Stimulated activated CD4-positive, alpha-beta T cell treated with anti-CD3 and anti-CD28 coated beads, Interleukin-1b, Interleukin-23, amount 100 ng/mL, for 4 hours (primary cell): ENCODE measurements at regions not wholly inside any gene's neighbourhood (a gene's known extent, or its start where the extent isn't known, plus 50 kb on each side); places are given as distances from the start of the nearest gene placed in this dataset.
"Not testable (repeated sequence)": the region's sequence is repeated elsewhere in the genome, so short reads cannot be mapped to it uniquely, and the experiment has no call there.

Experiments used
- DNase-seq, 2 donors: peaks; one replicate each; pipeline ENCODE4 v3.0.0-alpha.2; 2020; ENCODE audit warnings: low read depth in 2 of 2

- no peak for DNase-seq
These were observed 204.0 kb upstream of the HDAC4 start for GRCh38 chr2:239604861-239605260.

DNA sequence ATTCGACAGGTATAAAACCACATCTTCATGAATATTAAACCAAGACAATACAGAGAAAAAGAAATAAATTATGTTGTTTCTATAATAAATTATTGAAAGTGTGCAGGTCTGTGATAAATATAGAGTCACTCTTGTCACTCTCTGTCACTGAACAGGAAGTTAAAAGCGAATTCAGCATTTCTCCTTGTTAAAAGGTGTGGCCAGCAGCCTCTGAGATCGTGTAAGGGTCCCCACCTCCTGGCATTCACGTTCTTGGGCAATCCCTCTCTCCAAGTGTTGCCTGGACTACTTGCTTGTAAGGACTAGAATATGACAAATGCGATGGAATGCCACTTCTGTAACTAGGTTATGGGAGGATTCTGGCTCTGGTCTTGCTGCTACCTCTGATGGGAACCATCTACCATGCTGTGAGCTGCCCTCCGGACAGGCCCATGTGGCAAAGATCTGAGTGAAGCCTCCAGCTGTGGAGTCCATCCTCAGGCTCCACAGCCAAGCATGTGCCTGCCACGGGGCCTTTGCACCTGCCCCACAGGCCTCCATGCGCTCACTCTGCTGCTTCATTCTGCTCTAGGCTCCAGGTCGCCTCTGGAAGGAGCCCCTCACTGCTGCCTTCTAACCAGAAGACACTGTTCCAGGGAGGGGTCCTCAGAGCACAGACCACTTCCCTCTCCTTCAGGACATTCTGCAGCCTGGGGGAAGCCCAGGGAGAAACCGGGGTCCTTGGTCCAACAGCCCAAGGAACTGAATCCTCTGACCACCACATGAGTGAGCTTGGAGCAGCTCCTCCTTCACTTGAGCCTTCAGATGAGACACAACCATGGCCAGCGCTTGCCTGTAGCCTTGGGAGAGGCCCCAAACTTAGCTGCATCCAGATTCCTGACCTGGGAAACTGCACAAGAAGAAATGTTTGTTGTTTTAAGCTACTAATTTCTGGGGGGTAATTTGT is 202.9 kb upstream of the HDAC4 start:
- DNase-seq = no peak

DNA sequence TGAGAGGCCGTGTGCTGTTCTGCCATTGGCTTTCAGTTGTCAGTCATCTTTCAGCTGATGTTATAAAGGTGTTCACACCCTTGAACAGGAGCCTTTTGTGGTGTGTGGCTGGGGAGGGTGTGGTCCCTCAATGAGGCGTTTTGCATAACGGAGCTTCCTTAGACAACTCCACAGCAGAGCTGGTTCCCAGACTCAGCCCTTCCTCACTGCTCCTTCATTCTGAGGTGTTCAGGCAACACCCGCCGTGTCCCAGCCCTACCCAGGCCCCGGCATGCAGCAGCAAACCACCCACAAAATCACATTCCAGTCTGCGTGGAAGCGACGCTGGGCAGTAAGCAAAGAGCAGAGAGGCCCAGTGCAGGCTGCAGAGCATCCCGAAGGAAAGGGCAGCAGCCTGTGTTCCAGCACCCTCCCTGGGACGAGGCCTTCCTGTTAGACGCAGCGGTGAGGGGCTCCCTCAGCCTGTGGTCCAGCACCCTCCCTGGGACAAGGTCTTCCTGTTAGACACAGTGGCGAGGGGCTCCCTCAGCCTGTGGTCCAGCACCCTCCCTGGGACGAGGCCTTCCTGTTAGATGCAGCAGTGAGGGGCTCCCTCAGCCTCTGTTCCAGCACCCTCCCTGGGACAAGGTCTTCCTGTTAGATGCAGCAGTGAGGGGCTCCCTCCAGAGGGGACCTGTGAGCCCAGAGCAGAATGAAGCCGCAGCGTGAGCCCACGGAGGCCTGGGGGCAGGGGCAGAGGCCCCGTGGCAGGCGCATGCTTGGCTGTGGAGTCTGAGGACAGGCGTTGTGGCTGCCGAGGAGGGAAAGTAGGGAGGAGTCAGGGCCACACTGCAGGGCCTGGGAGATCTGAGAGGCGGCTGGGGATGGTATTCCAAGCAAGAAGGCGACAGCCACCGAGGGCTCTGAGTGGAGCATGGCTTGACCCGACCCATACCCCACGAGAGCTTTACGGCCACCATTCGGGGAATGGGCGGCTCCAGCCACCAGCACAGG is 201.8 kb upstream of the HDAC4 start:
- no peak for DNase-seq

DNA sequence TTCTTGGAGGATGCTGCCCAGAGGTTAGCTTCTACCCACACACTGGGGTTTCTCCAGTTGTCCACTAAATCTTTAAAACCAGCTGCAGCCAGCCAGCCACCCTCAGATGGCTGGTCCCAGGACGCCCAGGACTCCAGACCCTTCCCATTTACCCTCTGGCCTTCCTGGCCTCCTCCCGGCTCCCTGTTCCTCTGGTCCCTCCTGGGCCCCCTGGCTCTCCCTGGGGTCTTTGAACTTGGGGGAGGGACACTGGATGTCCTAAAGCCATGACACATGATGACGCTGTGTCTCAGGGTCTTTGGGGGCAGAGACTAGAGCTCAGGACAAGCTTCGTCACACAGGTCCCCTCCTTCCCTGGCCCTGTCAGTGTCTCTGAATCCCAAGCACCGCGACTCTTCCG is 201.1 kb upstream of the HDAC4 start:
- no peak for DNase-seq

DNA sequence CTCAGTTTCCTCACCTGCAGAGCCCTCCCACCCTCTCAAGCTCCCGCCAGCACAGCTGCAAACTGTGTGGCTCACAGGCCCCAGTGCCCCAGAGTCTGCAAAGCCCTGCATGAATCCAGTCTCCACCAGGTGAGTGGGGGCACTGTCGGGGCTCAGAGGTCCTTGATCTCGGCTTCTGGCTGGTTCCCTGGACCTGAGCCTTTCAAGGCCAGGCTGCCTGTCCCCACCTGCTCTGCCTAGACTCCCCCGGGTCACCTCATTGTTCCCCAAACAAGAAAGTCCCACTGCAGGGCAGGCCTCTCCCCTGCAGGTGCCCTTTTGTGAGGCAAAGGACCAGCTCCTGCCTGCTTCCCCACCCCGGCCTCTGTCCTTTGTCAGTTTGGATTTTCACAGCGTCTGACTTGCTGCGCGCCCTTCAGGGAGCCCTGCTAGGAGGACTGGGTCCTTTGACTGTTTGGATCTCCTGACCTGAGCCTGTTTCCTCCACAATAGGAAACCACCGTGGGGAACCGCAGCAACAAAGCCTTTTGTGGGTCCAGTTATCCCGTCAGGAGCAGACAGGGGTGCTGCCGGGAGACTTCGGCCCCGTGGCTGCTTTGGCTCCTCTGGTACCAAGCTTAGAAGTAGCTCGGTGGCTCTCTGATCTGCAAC is 200.5 kb upstream of the HDAC4 start:
- DNase-seq = no peak

DNA sequence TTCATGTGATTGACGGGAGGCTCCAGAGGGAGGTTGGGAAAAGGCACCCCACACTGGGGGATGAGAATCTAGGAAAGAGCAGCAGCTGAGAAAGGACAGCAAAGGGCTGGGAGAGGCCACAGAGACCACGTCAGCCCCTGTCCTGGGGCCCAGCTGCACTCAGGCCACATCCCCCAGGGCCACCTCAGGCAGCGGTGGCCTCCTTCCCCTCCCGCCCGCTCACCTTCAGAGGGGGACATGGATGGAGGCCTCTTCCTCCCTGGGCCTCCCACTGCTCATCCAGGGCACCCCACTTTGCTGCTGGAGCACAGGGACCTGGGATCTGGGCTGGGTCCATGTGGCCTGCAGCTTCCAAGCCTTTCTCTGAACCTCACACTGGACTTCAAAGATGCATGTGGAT is 199.8 kb upstream of the HDAC4 start:
- no peak for DNase-seq

DNA sequence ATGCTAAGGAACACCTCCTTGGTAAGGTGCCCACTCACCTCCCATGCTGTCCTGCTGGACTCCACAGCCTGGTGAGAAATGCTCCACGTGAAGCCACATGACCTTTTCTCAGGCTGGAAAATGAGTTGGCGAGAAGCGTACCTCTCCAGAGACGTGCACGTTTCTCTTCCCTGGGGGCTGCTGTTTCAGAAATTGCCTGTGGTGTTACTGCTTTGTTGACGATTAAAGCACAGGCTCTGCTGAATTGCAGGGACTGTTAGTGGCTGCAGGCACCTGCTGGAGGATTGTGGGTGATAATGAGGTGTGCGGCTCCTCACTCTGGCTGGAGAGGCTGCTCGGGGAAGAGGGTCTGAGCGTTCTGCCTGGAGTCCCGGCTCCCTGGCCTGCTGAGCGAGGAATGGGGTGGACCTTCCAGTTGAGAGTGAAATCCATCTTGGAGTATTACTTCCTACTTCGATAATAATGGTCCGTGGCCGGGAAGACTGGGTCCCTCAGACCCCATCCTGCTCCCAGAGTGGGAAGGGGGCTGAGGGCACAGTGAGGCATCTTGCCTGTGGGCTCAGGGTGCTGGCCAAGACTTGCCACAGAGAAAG is 199.3 kb upstream of the HDAC4 start:
- DNase-seq = no peak

- DNase-seq = no peak
These were observed 198.5 kb upstream of the HDAC4 start for GRCh38 chr2:239599299-239599698.

DNA sequence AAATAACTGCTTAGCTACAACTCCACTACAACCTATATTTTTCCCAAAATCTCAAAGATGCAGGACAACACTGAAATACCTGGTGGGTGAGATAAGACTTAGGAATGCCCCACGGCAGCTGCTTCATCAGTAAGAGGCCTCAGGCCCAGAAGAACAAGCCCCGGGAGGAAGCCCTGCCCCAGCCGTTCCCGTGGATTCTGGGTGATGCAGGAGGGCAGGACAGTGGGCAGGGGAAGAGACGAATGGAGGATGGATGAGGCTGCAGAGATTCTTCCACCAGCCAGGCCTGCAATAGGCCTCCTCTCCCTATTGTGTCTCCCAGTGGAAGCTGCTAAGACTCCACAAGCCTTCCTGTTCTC is 197.9 kb upstream of the HDAC4 start:
- no peak for DNase-seq

DNA sequence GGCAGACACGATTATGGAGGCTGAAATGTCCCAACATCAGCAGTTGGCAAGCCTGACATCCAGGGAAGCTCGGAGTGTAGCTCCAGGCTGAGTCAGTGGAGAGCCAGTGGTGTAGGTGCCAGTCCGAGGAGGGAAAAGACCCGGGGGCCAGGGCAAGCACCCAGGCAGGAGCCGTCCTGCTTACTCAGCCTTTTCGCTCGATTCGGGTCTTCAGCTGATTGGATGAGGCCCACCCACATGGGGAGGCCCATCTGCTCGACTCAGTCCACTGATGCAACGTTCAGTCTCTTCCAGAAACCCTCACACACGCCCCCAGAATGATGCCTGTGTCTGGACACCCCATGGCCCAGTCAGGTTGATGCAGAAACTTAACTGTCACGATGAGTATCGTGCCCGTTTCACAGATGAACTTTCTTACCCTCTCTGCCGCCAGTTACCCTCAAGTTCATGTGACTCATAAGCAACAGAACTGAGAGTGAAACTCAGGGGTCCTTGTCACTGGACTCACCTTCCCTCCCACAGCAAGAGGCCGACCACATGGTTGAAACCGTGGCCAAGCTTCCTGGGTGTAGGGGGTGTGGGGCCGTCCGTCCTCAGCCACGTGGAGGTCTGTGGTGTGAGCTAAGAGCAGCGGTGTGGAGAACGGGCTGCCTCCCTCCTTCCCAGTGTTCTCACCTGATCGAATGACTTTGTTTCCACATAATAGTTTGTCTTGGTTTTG is 197.4 kb upstream of the HDAC4 start:
- DNase-seq = no peak

DNA sequence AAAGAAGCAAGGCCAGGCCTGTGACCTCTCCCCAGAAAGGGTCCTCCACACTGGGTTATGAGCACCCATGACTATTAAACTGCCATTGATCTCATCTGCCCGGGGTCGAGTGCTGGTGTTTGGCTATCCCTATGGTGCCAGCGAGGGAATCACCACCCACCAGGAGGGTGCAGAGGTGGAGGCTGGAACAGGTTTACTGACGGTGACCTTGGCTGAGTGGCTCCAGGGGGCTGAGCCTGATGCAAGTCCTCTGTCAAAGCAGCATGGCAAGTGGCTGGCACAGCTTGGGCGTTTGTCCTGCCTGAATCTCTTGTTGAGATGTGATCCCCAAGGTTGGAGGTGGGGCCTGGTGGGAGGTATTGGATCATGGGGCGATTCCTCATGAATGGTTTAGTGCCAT is 196.4 kb upstream of the HDAC4 start:
- DNase-seq = no peak

DNA sequence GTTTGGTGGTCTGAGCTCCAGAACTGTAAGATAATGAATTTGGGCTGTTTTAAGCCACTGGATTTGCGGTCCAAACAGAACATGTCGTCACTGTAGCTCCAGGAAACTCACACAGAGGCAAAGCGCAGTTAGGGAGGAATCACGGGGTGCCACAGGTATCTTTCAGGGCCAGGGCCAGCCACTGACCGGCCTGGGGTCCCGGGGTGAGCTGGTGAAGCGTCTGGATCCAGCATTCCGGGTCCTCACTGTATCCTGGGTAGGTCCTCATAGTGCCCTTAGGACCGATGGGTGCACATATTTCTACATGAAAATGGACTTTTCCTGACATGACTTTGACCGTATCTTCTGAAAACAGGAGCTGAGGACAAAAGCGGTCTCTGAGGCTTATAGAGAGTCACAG is 196.0 kb upstream of the HDAC4 start:
- no peak for DNase-seq

GRCh38 chr2:239596253-239596652 is 195.4 kb upstream of the HDAC4 start:
- no peak for DNase-seq

DNA sequence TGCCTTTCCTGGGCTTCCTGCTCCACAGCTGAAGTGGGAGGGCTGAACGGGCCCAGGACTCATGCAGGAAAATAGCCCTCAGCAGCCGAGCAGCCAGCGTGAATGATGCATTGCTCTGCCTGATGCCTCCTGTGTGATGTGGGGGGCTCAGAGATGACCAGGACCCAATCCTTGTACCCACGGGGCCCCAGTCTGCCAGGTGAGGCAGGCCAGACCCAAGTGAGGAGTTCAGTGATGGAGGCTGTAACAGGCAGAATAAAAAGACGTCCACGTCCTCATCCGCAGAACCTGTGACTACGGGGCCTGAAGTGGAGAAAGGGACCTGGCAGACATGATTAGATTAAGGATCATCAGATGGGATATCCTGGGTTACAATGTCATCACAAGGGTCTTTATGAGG is 194.9 kb upstream of the HDAC4 start:
- DNase-seq = no peak

DNA sequence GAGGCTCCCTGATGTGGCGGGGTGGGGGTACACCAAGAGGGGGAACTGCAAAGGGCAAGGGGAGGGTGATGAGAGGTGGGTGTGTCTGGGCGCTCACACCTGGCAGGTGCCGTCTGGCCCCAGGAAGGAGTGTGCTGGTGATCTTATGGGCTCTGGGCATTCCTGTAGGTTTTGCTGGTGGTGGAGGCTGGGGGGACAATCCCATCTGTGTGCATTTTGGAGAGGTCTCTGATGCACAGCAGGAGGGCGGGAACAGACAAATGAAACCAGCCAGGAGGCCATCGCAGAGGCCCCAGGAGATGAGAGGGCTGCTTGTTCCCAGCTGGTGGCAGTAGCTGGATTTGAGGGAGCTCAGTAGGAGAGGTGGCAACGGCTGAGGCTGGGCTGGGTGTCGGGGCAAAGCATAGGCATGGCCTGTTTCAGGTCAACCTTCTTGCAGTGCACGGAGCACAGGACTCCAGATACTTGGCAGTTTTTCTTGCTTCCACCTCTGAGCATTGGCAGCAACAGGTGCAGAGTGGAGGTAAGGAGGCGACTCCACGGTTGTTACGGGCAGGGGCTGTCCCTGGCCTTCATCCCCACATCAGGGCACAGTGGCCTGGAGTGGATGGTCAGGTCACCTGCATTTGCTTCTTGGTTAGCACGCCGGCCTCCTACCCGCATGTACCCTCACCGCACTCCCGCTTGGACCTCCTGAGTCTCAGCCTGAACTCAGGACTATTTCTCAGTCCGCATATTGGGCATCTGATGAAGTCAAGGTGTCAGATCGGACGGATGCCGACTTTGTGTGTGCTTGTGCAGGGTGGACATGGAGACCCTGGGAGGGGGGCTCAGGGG is 194.2 kb upstream of the HDAC4 start:
- no peak for DNase-seq

GRCh38 chr2:239594019-239594771 is 193.4 kb upstream of the HDAC4 start:
- DNase-seq = no peak

DNA sequence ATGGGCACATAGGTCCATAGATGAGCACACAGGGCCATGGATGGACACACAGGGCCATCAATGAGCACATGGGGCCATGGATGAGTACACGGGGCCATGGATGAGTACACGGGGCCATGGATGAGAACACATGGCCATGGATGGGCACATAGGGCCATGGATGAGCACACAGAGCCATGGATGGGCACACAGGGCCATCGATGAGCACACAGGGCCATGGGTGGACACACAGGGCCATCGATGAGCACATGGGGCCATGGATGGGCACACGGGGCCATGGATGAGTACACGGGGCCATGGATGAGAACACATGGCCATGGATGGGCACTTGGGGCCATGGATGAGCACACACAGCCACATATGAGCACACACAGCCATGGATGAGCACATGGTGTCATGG is 192.6 kb upstream of the HDAC4 start:
- no peak for DNase-seq

- not testable (repeated sequence) for DNase-seq
These were observed 191.9 kb upstream of the HDAC4 start for GRCh38 chr2:239592629-239593290.
